BE2C (cell line): ENCODE measurements at regions not wholly inside any gene's neighbourhood (a gene's known extent, or its start where the extent isn't known, plus 50 kb on each side); places are given as distances from the start of the nearest gene placed in this dataset.
A peak's percentile ranks its signal among the peaks of the same experiment; 100 is the strongest.

Experiments
- DNase-seq: peaks from one replicate; pipeline ENCODE4 v3.0.0-alpha.2; 2020
- H3K27me3 ChIP-seq: fragments of 250-450 bp; sonication (Bioruptor Pico); 2 replicates; pipeline ENCODE4 v1.5.1; 2020; ENCODE audit warnings: mild to moderate bottlenecking
- H3K36me3 ChIP-seq: fragments of 250-450 bp; sonication (Bioruptor Pico); 2 replicates; pipeline ENCODE4 v1.5.1; 2020; ENCODE audit warnings: mild to moderate bottlenecking
- H3K4me1 ChIP-seq: fragments of 250-450 bp; sonication (Bioruptor Pico); 2 replicates; pipeline ENCODE4 v1.5.1; 2020
- H3K4me3 ChIP-seq: 2 replicates; pipeline ENCODE4 v1.5.1; 2011; ENCODE audit warnings: low read depth, low read length
- H3K9me3 ChIP-seq: fragments of 250-450 bp; sonication (Bioruptor Pico); 2 replicates; pipeline ENCODE4 v1.5.1; 2020
- TF ChIP-seq, protein P1 (sequence below): IDR thresholded peaks from 2 replicates; pipeline ENCODE4 v1.5.1; 2012; ENCODE audit warnings: mild to moderate bottlenecking, low read depth, low read length

DNA sequence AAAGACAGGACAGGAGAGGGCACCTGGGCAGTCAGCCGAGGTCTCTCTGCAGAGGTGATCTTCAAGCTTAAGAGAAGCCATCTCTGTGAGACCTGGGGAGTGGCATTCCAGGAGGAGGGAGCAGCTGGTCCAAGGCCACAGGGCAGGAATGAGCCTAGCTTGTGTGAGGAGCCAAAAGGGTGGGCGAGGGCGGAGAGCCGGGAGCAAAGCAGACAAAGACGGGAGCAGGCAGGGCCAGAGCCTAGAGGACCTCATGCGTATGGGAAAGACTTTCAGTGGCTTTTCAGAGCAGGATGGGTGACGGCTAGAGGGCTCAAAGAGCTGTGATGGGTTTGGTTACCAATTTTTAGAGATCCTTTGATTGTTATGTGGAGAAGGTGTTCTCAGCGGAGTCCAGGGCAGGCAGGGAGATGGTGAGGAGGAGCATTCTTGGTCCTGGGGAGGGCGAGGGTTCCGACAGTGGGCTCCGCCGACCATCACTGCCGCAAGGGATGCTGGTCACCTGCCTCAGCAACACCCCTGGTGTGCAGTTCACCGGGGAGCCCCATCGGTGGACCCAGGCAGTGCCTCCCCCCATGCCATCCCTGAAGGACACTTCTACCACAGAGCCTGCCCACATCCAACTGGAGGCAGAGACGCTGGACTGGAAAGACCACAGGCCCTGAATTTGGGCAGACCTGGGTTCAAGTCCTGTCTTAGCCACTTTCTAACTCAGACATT lies 122.9 kb upstream of the IRF2BP2 start:
- no peaks in the 10 kb centered on the region for H3K9me3 ChIP-seq
- peaks cover 12% of the 10 kb centered on the region for H3K4me1 ChIP-seq
- TF ChIP-seq, protein P1, sequence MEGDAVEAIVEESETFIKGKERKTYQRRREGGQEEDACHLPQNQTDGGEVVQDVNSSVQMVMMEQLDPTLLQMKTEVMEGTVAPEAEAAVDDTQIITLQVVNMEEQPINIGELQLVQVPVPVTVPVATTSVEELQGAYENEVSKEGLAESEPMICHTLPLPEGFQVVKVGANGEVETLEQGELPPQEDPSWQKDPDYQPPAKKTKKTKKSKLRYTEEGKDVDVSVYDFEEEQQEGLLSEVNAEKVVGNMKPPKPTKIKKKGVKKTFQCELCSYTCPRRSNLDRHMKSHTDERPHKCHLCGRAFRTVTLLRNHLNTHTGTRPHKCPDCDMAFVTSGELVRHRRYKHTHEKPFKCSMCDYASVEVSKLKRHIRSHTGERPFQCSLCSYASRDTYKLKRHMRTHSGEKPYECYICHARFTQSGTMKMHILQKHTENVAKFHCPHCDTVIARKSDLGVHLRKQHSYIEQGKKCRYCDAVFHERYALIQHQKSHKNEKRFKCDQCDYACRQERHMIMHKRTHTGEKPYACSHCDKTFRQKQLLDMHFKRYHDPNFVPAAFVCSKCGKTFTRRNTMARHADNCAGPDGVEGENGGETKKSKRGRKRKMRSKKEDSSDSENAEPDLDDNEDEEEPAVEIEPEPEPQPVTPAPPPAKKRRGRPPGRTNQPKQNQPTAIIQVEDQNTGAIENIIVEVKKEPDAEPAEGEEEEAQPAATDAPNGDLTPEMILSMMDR: no peak
- H3K27me3 ChIP-seq: no peaks in the 10 kb centered on the region
- no peak overlapping the region for H3K4me3 ChIP-seq
- no peaks in the 10 kb centered on the region for H3K36me3 ChIP-seq
- DNase-seq: no peak

DNA sequence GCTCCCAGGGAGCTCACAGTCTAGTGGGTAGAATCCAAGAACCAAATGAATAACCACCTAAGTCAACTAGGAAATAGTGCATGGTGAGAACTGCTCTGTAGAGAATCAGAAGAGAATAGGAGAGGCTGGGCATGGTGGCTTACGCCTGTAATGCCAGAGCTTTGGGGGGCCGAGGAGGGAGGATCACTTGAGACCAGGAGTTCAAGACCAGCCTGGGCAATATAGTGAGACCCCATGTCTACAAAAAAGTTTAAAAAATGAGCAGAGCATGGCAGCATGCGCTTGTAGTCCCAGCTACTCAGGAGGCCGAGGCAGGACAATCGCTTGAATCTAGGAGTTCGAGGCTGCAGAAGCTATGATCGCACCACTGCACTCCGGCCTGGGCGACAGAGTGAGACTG lies 122.3 kb upstream of the IRF2BP2 start:
- Histone ChIP-seq H3K9me3 (no peaks in the 10 kb centered on the region), H3K27me3 (no peaks in the 10 kb centered on the region), H3K4me3 (no peak overlapping the region), H3K4me1 (peaks cover 15% of the 10 kb centered on the region), H3K36me3 (no peaks in the 10 kb centered on the region)
- TF ChIP-seq, protein P1: no peak
- no peak for DNase-seq

DNA sequence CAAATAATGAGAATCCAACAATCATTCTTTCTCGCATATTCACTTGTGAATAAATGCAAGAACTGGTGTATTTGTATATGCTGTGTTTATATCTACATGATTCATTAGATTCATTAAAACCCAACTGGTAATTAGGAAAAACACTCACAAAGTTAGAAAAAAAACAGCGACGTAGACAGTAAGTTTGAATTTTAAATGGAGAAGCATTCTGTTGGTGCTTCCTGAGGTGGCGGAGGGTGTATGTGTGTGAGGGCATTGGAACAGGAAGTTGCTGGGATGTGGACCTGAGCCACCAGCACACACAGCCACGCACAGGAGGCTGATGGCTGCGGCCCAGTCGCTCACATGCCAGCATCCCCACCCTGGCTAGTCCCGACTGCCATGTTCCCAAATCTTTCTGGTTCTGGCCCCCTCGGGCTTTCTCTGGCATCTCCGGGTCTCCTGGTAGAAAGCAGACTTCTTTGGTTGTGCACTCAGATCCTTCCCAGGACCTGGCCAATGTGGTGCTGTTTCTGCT lies 121.6 kb upstream of the IRF2BP2 start:
- DNase-seq: no peak
- peaks cover 19% of the 10 kb centered on the region for H3K4me1 ChIP-seq
- H3K4me3 ChIP-seq: no peak overlapping the region
- H3K9me3 ChIP-seq: no peaks in the 10 kb centered on the region
- no peaks in the 10 kb centered on the region for H3K36me3 ChIP-seq
- TF ChIP-seq, protein P1: no peak
- H3K27me3 ChIP-seq: no peaks in the 10 kb centered on the region

DNA sequence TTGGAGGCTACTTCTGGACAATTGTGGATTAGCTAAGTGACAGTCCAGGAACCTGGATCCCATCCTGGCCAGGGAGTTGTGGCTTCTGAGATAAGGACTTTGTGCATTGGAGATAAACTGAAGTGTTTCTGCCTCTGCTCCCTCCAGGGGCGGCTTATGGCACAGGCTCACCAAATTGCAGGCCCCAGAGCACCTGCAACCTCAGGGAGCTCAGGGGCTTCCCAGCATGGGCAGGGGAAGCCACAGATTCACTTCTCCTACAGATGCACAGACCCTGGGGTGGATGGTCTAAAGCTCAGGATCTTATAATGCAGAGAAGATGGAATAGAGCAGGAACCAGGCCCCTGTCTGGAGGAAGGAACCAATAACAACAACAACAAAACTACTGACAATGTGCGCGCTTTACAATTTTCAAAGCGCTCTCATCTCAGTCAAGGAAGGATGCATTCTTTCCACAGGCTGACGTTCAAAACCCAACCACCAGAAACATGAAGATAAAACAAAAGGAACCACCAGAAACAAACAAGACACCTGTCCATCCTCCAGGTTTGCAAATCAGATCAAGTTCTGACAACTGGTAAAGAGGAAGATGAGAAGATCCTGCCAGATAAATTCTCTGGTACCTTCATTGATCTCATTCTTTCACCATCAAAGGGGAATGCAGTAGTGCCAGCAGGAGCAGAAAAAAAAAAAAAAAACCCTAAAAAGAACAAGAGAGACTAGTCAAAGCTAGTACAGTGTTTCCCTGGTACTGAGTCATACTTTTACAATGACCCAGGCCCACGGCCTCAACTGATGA lies 121.0 kb upstream of the IRF2BP2 start:
- Histone ChIP-seq H3K4me1 (peaks cover 25% of the 10 kb centered on the region), H3K27me3 (no peaks in the 10 kb centered on the region), H3K4me3 (no peak overlapping the region), H3K9me3 (no peaks in the 10 kb centered on the region), H3K36me3 (no peaks in the 10 kb centered on the region)
- no peak for DNase-seq
- TF ChIP-seq, protein P1: peak; percentile 33

DNA sequence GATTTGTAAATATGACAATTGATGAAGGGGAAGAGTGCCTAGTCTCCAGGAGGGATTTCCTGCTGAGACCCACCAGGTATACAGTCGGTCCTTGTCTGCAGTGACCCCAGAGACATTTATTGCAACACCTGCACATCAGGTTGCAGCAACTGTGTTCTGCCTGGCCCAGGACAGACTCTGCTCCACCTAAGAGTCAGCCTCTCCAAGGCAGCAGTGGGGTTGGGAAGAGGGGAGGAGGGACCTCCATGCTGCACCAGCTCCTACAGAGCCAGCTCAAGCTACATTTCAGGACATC lies 120.4 kb upstream of the IRF2BP2 start:
- Histone ChIP-seq H3K9me3 (no peaks in the 10 kb centered on the region), H3K4me1 (peaks cover 31% of the 10 kb centered on the region), H3K27me3 (no peaks in the 10 kb centered on the region), H3K4me3 (no peak overlapping the region), H3K36me3 (no peaks in the 10 kb centered on the region)
- no peak for DNase-seq
- TF ChIP-seq, protein P1: no peak
